ENCODE measurements at regions not wholly inside any gene's neighbourhood (a gene's known extent, or its start where the extent isn't known, plus 50 kb on each side); places are given as distances from the start of the nearest gene placed in this dataset.

DNA sequence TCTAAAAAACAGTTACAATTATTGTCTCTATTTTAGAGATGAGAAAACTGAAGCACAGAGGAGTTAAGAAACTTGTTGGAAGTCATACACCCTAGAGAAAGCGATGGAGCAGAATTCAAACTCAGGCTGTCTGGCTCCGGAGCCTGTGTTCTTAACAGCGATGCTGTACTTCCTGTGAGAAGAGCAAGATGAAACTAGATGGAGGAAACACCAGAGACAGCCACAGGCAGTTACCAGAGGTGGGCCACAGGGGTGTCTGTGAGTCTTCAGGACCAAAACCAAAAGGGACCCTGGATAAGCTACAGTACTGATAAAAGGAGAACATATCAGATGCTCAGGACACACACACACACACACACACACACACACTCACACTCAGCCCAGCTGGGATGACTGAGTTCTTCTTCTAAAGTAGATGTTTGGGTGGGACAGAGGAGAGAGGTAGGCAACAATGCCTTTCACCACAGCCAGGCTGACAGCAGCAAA, 289.2 kb downstream of the FZD1 start:
- H3K79me2 ChIP-seq, result no peaks in the 10 kb centered on the region
- no peaks in the 10 kb centered on the region for H3K36me3 ChIP-seq (ENCODE audit: control insufficient read depth, insufficient read depth, low read length)
- H3K27ac ChIP-seq, result no peak overlapping the region
- no peaks in the 10 kb centered on the region for H3K4me1 ChIP-seq
- H3K4me2 ChIP-seq (ENCODE audit: low read length), result no peak overlapping the region
- no peaks in the 10 kb centered on the region for H3K27me3 ChIP-seq (ENCODE audit: control insufficient read depth, insufficient read depth, low read length)
- no peaks in the 10 kb centered on the region for H3K9me3 ChIP-seq (ENCODE audit: control insufficient read depth, low read length)
- TF ChIP-seq, protein P1, sequence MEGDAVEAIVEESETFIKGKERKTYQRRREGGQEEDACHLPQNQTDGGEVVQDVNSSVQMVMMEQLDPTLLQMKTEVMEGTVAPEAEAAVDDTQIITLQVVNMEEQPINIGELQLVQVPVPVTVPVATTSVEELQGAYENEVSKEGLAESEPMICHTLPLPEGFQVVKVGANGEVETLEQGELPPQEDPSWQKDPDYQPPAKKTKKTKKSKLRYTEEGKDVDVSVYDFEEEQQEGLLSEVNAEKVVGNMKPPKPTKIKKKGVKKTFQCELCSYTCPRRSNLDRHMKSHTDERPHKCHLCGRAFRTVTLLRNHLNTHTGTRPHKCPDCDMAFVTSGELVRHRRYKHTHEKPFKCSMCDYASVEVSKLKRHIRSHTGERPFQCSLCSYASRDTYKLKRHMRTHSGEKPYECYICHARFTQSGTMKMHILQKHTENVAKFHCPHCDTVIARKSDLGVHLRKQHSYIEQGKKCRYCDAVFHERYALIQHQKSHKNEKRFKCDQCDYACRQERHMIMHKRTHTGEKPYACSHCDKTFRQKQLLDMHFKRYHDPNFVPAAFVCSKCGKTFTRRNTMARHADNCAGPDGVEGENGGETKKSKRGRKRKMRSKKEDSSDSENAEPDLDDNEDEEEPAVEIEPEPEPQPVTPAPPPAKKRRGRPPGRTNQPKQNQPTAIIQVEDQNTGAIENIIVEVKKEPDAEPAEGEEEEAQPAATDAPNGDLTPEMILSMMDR (IDR thresholded peaks at IDR 0.05), result no peak
- no peak overlapping the region for H2AFZ ChIP-seq
- no peak overlapping the region for H3K9ac ChIP-seq
- no peak overlapping the region for H3K4me3 ChIP-seq (ENCODE audit: low read depth, low read length)

DNA sequence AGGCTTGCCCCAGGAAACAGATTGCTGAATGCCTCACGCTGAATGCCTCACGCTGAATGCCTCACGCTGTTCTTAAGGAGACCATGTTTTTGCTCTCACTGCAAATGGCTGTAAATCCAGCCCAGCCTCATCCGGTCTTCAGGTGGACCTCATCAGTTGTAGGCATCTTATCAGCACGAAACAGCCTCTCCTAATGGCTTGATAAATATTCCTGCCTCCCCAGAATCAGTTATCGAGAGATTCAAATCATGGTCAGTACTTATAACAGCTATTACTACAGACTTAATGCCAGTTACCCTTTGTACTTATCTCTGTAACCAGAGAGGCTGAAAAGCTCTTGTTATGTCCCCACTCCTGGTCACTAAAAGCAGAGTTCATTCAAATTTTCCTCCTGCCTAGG, 290.6 kb downstream of the FZD1 start:
- Histone ChIP-seq H3K27ac (no peak overlapping the region), H3K4me3 (ENCODE audit: low read depth, low read length) (no peak overlapping the region)

DNA sequence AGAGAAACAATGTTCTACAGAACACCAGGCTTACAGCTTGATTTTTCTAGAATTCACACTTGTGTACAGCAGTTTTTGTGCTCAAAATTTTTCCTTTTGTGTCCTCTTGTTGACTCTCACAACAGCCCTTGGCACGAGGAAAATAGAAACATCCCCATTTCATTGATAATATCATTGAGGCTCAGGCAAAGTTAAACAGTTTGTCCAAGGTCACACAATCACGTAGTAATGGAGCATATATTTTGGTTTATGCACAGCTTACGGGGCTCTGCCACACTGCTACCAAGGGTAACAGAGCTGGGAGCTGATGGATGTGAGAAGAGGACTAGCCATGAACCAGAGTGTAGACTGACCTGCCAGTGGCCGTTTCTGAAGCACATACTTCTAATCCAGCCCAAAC, 292.0 kb downstream of the FZD1 start:
- no peaks in the 10 kb centered on the region for H3K79me2 ChIP-seq
- no peaks in the 10 kb centered on the region for H3K9me3 ChIP-seq (ENCODE audit: control insufficient read depth, low read length)
- no peaks in the 10 kb centered on the region for H3K4me1 ChIP-seq
- H2AFZ ChIP-seq, result no peak overlapping the region
- H3K36me3 ChIP-seq (ENCODE audit: control insufficient read depth, insufficient read depth, low read length), result no peaks in the 10 kb centered on the region
- no peak overlapping the region for H3K4me3 ChIP-seq (ENCODE audit: low read depth, low read length)
- H3K27ac ChIP-seq, result no peak overlapping the region
- TF ChIP-seq, protein P1 (IDR thresholded peaks at IDR 0.05), result no peak
- no peak overlapping the region for H3K4me2 ChIP-seq (ENCODE audit: low read length)
- no peak overlapping the region for H3K9ac ChIP-seq
- no peaks in the 10 kb centered on the region for H3K27me3 ChIP-seq (ENCODE audit: control insufficient read depth, insufficient read depth, low read length)

More for the DNA sequence above, 290.6 kb downstream of the FZD1 start:
- Histone ChIP-seq H3K9ac (no peak overlapping the region), H2AFZ (no peak overlapping the region), H3K79me2 (no peaks in the 10 kb centered on the region), H3K4me2 (ENCODE audit: low read length) (no peak overlapping the region), H3K4me1 (no peaks in the 10 kb centered on the region), H3K9me3 (ENCODE audit: control insufficient read depth, low read length) (no peaks in the 10 kb centered on the region), H3K36me3 (ENCODE audit: control insufficient read depth, insufficient read depth, low read length) (no peaks in the 10 kb centered on the region), H3K27me3 (ENCODE audit: control insufficient read depth, insufficient read depth, low read length) (no peaks in the 10 kb centered on the region)
- TF ChIP-seq, protein P1 (IDR thresholded peaks at IDR 0.05), result no peak

DNA sequence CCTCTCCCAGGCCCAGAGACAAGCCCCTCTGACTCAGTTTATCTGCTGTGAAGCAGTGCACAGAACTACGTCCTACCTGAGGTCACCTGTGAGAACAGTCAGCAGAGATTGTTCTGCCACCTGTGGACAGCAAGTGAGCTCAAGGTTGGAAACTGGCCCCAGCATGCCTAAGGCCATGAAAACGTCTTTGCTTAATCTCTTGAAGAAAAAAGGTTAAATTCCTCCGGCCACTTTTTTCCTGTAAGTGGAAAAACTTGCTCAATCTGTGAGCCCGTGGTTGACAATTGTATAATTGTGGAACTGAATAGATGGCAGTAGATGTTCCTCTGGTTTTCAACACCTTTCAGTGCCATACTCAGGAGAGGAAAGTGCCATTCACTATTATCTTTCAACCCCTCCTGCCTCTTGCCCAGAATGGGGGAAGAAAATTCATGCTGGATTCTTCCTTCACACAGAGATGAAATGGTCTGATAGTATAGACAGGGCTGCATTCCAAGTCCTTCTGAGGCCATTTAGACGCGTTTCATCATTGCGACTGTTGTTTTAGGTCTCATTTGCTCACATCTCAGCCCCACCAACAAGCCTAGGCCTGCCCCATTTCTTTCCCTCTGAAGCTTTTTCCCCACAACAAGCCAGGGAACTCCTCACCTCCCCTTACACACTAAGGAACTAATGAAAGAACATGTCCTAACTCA, 292.9 kb downstream of the FZD1 start:
- no peak overlapping the region for H3K27ac ChIP-seq
- no peaks in the 10 kb centered on the region for H3K79me2 ChIP-seq
- no peaks in the 10 kb centered on the region for H3K27me3 ChIP-seq (ENCODE audit: control insufficient read depth, insufficient read depth, low read length)
- TF ChIP-seq, protein P1 (IDR thresholded peaks at IDR 0.05), result no peak
- no peaks in the 10 kb centered on the region for H3K4me1 ChIP-seq
- H3K36me3 ChIP-seq (ENCODE audit: control insufficient read depth, insufficient read depth, low read length), result no peaks in the 10 kb centered on the region
- H3K9ac ChIP-seq, result no peak overlapping the region
- no peaks in the 10 kb centered on the region for H3K9me3 ChIP-seq (ENCODE audit: control insufficient read depth, low read length)
- no peak overlapping the region for H3K4me3 ChIP-seq (ENCODE audit: low read depth, low read length)
- no peak overlapping the region for H2AFZ ChIP-seq
- no peak overlapping the region for H3K4me2 ChIP-seq (ENCODE audit: low read length)
